Bronchial epithelial cell (primary cell): ENCODE measurements at regions not wholly inside any gene's neighbourhood (a gene's known extent, or its start where the extent isn't known, plus 50 kb on each side); places are given as distances from the start of the nearest gene placed in this dataset.
A peak's percentile ranks its signal among the peaks of the same experiment; 100 is the strongest.
"Not testable (repeated sequence)": the region's sequence is repeated elsewhere in the genome, so short reads cannot be mapped to it uniquely, and the experiment has no call there.

Experiments used
- DNase-seq: peaks from one replicate; pipeline ENCODE4 v3.0.0-alpha.2; 2010; ENCODE audit warnings: low read depth
- FAIRE-seq: peaks from 2 replicates; lab custom pipeline; 2011; peaks lifted over from hg19 to GRCh38; lab: Jason Lieb, UNC
- H3K27me3 ChIP-seq: 2 replicates; pipeline ENCODE4 v1.5.1; 2011; ENCODE audit warnings: low read length; ENCODE audit not compliant: control insufficient read depth, insufficient read depth
- H3K36me3 ChIP-seq: 2 replicates; pipeline ENCODE4 v1.5.1; 2011; ENCODE audit warnings: low read length; ENCODE audit not compliant: control insufficient read depth, insufficient read depth
- H3K4me3 ChIP-seq: 2 replicates; pipeline ENCODE4 v1.5.1; 2011; ENCODE audit warnings: mild to moderate bottlenecking, low read depth, low read length, control low read depth
- CTCF ChIP-seq: IDR thresholded peaks from 2 replicates; pipeline ENCODE4 v1.5.1; 2011; ENCODE audit warnings: mild to moderate bottlenecking, moderate library complexity, low read length, control low read depth, inconsistent platforms; ENCODE audit not compliant: insufficient read depth, severe bottlenecking

- FAIRE-seq (no peak), DNase-seq (peak; percentile 33)
- no peaks in the 10 kb centered on the region for H3K27me3 ChIP-seq
- H3K4me3 ChIP-seq: no peak overlapping the region
- no peaks in the 10 kb centered on the region for H3K36me3 ChIP-seq
- TF ChIP-seq CTCF: no peak
Observed at GRCh38 chr3:180417241-180417640, 184.7 kb upstream of the TTC14 start.

GRCh38 chr3:180420016-180420415, 181.9 kb upstream of the TTC14 start:
- DNase-seq (peak; percentile 73), FAIRE-seq (no peak)
- Histone ChIP-seq H3K36me3 (no peaks in the 10 kb centered on the region), H3K4me3 (no peak overlapping the region), H3K27me3 (no peaks in the 10 kb centered on the region)
- TF ChIP-seq CTCF: no peak

- no peaks in the 10 kb centered on the region for H3K27me3 ChIP-seq
- no peaks in the 10 kb centered on the region for H3K36me3 ChIP-seq
- FAIRE-seq: no peak
- no peak overlapping the region for H3K4me3 ChIP-seq
- peak; percentile 77 for DNase-seq
- no peak for TF ChIP-seq CTCF
Observed at GRCh38 chr3:180420804-180421203, 181.2 kb upstream of the TTC14 start.

GRCh38 chr3:180421221-180421620, 180.7 kb upstream of the TTC14 start:
- DNase-seq: peak; percentile 75
- TF ChIP-seq CTCF: no peak

GRCh38 chr3:180421721-180422120, 180.2 kb upstream of the TTC14 start:
- no peak for FAIRE-seq
- TF ChIP-seq CTCF: no peak
- no peak for DNase-seq
- H3K4me3 ChIP-seq: no peak overlapping the region
- no peaks in the 10 kb centered on the region for H3K27me3 ChIP-seq
- no peaks in the 10 kb centered on the region for H3K36me3 ChIP-seq

More at GRCh38 chr3:180421221-180421620, 180.7 kb upstream of the TTC14 start:
- no peaks in the 10 kb centered on the region for H3K36me3 ChIP-seq
- FAIRE-seq: no peak
- H3K4me3 ChIP-seq: no peak overlapping the region
- H3K27me3 ChIP-seq: no peaks in the 10 kb centered on the region

- not testable (repeated sequence) for H3K4me3 ChIP-seq, FAIRE-seq, H3K27me3 ChIP-seq, DNase-seq, H3K36me3 ChIP-seq
Observed at GRCh38 chr3:180424305-180424704, 177.7 kb upstream of the TTC14 start.
